Testis (tissue), 2 donors: ENCODE measurements at regions not wholly inside any gene's neighbourhood (a gene's known extent, or its start where the extent isn't known, plus 50 kb on each side); places are given as distances from the start of the nearest gene placed in this dataset.

Experiments
- POLR2A ChIP-seq: fragments of 450-650 bp; IDR thresholded peaks from one replicate; pipeline ENCODE4 v1.6.1; 2017; ENCODE audit warnings: antibody characterized with exemption, mild to moderate bottlenecking, moderate library complexity
- TF ChIP-seq, protein P1 (sequence below), 3 experiments: fragments of 450-650 bp in 2 of 3; fragments of 200-600 bp in 1 of 3; sonication (generic) in 1 of 3; IDR thresholded peaks; one replicate each; pipeline ENCODE4 v1.5.1; 2016 to 2019; ENCODE audit warnings: antibody characterized with exemption in 3 of 3, mild to moderate bottlenecking in 2 of 3, moderate library complexity in 1 of 3

- TF ChIP-seq, protein P1, sequence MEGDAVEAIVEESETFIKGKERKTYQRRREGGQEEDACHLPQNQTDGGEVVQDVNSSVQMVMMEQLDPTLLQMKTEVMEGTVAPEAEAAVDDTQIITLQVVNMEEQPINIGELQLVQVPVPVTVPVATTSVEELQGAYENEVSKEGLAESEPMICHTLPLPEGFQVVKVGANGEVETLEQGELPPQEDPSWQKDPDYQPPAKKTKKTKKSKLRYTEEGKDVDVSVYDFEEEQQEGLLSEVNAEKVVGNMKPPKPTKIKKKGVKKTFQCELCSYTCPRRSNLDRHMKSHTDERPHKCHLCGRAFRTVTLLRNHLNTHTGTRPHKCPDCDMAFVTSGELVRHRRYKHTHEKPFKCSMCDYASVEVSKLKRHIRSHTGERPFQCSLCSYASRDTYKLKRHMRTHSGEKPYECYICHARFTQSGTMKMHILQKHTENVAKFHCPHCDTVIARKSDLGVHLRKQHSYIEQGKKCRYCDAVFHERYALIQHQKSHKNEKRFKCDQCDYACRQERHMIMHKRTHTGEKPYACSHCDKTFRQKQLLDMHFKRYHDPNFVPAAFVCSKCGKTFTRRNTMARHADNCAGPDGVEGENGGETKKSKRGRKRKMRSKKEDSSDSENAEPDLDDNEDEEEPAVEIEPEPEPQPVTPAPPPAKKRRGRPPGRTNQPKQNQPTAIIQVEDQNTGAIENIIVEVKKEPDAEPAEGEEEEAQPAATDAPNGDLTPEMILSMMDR (IDR thresholded peaks at IDR 0.05): no peak
- no peak for TF ChIP-seq POLR2A
These were observed 200.3 kb downstream of the ERCC6L2 start for GRCh38 chr9:96075757-96076156.
